Activated T-helper 17 cell treated with anti-CD3 and anti-CD28 coated beads, Interleukin-2, amount 50 U/mL, for 72 hours (primary cell): ENCODE measurements at regions not wholly inside any gene's neighbourhood (a gene's known extent, or its start where the extent isn't known, plus 50 kb on each side); places are given as distances from the start of the nearest gene placed in this dataset.

ENCODE experiments used
- ATAC-seq: fragments of 150-1000 bp; cut with Tn5 transposase; replicated peaks from 2 replicates; pipeline ENCODE4 v1.10.0; 2021; ENCODE audit warnings: mild to moderate bottlenecking, moderate library complexity
- H3K27ac Mint-ChIP-seq: one replicate; pipeline ENCODE4 v1.8.0; 2022; ENCODE audit warnings: mixed read lengths
- H3K27me3 Mint-ChIP-seq: one replicate; pipeline ENCODE4 v1.8.0; 2022; ENCODE audit warnings: mixed read lengths
- H3K36me3 Mint-ChIP-seq: one replicate; pipeline ENCODE4 v1.8.0; 2022; ENCODE audit warnings: low read depth, mild to moderate bottlenecking, mixed read lengths
- H3K4me1 Mint-ChIP-seq: one replicate; pipeline ENCODE4 v1.8.0; 2022; ENCODE audit warnings: mixed read lengths
- H3K4me3 Mint-ChIP-seq: one replicate; pipeline ENCODE4 v1.8.0; 2022; ENCODE audit warnings: mild to moderate bottlenecking, mixed read lengths
- H3K9me3 Mint-ChIP-seq: one replicate; pipeline ENCODE4 v1.8.0; 2022; ENCODE audit warnings: mixed read lengths

DNA sequence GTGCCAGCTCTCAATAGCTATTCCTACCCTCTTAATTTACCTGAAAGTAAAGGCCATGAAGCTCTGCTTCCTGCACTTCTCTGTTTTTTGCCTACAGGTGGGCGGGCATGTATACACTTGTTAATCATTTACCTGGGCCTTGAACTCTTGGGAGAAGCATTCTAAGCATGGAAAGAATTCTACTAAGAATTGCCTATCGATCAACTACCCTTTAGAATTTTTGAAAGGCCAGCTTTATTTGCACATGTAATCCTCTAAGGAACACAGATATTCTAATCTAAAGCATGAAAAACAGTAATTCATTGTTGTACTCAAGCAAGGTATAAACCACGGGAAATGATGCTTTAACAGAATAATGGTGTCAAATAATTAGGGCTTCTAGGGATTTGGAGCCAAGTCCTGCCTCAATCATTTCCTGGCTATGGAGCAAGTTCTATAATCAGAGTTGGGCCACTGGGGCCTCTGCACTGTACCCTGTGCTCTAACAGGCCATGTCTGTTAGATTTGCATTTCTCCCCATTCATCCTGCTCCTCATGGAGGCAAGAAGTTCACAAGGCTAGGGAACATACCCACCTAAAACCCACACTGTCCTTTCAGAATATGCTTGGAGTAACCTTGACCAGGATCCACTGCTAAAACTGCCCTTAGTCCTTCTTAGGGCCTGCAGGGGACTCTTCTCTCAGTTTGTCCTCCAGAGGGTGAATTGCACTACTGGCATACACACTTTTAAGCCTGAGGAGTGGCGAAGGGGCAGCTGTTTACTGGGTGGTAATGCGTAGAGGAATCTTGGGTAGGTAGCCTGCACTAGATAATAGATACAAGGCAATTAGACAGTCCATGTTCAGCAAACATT lies 276.4 kb upstream of the JAG1 start:
- peaks cover 3% of the 10 kb centered on the region for H3K27me3 Mint-ChIP-seq
- H3K9me3 Mint-ChIP-seq: peaks cover 4% of the 10 kb centered on the region
- no peak for ATAC-seq
- no peak overlapping the region for H3K27ac Mint-ChIP-seq
- no peaks in the 10 kb centered on the region for H3K36me3 Mint-ChIP-seq
- H3K4me3 Mint-ChIP-seq: no peak overlapping the region
- no peaks in the 10 kb centered on the region for H3K4me1 Mint-ChIP-seq

DNA sequence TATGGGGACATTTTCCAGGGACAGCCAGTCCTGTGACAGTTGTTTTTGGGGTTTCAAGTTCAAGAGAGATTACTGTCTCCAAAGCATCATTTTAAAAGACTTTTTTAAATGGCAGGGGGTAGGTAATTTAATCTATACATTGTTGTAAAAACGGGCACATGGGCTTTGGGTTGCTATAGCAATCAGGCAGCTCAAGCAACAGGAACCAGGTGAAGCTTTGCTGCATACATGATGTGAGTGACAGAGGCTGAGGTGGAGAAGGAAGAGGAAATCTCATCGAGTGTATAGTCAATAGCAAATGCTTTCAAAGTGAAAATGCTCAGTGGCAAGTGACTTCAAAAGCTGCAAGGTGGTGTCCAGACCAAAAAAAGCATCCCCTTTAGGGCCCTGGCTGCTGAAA lies 277.4 kb upstream of the JAG1 start:
- no peak for ATAC-seq
- Mint-ChIP-seq H3K36me3 (no peaks in the 10 kb centered on the region), H3K4me1 (no peaks in the 10 kb centered on the region), H3K27me3 (peaks cover 3% of the 10 kb centered on the region), H3K9me3 (peaks cover 4% of the 10 kb centered on the region), H3K27ac (no peak overlapping the region), H3K4me3 (no peak overlapping the region)

DNA sequence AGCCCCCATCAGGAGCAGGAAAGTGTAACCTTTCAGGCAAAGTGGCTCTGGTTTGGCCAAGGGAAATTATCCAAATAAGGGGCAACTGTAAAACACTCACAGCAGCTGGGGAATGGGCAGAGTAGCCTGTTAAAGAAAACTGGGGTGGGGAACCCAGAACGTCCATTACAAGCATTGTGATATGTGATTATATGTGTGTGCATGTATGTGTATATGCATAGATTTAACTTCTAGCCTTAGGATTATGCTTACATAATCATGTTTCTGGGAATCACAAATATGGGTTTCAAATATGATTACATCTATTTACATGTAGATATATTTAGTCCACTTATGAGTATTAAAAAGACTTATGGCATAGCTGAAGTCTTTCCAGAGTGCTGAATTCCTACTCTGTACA lies 278.1 kb upstream of the JAG1 start:
- Mint-ChIP-seq H3K27ac (no peak overlapping the region), H3K9me3 (peaks cover 2% of the 10 kb centered on the region), H3K27me3 (peaks cover 1% of the 10 kb centered on the region), H3K4me3 (no peak overlapping the region), H3K36me3 (no peaks in the 10 kb centered on the region), H3K4me1 (no peaks in the 10 kb centered on the region)
- ATAC-seq: no peak

DNA sequence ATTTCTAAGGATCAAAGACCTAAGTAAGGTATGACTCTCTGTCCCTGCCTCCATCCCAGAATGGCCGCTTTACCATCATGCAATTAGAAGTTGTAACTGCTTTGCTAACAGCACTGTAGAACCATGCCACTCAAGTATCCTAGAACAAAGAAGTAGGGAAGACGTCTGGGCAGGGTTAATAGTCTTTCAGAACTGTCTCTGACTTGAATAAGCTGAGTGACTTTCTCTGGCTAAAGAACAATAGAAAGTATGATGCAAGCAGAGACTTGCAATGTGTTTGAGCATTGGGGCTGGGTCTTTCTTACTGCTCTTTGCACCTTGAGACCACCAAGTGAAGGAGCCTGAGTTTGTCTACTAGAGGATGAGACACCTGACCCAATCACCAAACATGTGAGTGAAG lies 279.6 kb upstream of the JAG1 start:
- Mint-ChIP-seq H3K4me1 (no peaks in the 10 kb centered on the region), H3K27me3 (no peaks in the 10 kb centered on the region), H3K4me3 (no peak overlapping the region), H3K36me3 (no peaks in the 10 kb centered on the region), H3K27ac (no peak overlapping the region), H3K9me3 (no peaks in the 10 kb centered on the region)
- no peak for ATAC-seq

DNA sequence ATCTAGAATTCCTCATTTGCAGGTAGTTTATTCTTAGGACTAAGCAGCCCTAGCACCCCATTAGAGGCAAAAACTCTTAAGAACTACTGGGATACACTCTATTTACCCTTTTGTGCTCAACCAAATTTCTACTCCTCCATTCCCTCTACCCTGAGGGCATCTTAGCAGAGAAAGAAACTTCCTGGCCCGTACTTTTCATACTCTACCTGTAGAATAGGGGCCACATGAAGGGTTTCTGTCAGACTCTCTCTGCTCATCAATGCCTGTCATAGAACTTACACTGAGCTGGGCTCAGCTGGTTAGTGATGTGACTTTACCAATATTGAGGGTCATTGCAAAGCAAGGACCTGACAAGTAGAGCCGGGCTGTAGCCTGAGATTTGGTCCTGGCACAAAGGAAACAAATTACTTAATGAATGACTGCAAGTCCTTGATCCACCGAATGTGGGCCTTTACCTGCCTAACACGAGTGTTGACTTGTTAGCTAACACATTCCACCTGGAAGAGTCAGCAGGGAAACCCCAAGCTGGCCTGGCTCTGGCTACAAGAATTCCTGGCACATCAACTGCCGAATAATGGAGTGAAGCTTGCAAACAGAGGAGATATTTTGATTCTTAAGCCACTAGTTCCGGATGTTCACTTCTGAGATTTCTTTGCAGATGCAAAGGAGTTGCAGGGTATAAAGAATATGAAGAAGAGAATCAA lies 280.5 kb upstream of the JAG1 start:
- H3K27ac Mint-ChIP-seq: no peak overlapping the region
- H3K4me3 Mint-ChIP-seq: no peak overlapping the region
- no peak for ATAC-seq
- no peaks in the 10 kb centered on the region for H3K4me1 Mint-ChIP-seq
- no peaks in the 10 kb centered on the region for H3K36me3 Mint-ChIP-seq
- H3K9me3 Mint-ChIP-seq: no peaks in the 10 kb centered on the region
- H3K27me3 Mint-ChIP-seq: no peaks in the 10 kb centered on the region

DNA sequence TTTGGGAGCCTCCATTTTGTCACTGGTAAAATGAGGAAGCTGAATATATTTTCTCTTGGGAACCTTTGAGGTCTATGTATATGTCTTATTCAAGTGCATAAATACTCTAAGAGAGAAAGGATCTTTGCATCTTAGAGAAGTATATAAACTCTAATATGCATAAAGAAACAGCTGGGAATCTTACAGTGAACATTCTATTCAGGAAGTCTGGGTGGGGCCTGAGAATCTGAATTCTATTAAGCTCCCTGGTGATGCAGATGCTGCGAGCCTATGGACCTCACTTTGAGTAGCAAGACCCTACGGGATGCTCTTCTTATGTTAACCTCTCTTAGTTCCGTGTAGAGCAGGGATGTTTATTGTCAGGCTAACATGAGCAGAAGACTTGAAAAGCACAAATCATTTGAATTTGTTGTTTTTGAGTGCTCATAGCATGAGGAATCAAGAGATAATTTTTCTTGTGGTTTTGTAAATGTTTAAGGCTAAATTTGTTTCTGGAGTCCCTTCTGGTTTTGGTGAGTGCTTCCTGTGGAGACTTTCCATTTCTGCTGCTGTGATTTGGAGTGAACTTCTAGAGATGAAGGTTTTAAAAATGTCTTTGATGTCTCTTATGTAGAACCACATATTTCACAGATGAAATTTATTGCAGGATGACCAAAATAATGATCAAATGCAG lies 281.2 kb upstream of the JAG1 start:
- Mint-ChIP-seq H3K27me3 (no peaks in the 10 kb centered on the region), H3K9me3 (no peaks in the 10 kb centered on the region), H3K27ac (no peak overlapping the region), H3K4me1 (no peaks in the 10 kb centered on the region), H3K36me3 (no peaks in the 10 kb centered on the region), H3K4me3 (no peak overlapping the region)
- no peak for ATAC-seq

DNA sequence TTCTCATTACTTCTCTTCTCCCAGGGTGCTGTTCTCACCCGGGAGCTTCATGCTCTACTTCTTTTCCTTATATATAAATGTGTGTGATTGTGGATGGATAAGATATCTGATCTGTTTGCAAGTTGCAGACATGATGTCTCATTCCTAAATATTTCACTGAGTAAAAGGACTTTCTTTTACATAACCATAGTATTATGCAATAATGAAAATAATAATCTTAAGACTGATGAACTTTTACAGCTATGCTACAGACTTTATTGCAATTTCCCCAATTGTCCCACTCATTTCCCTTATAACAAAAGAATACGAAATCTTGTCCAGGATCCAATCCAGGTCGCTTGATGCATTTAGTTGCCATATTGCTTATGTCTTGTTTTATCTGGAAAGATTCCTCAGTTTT lies 284.5 kb upstream of the JAG1 start:
- H3K27me3 Mint-ChIP-seq: no peaks in the 10 kb centered on the region
- H3K27ac Mint-ChIP-seq: no peak overlapping the region
- H3K4me1 Mint-ChIP-seq: no peaks in the 10 kb centered on the region
- H3K9me3 Mint-ChIP-seq: no peaks in the 10 kb centered on the region
- ATAC-seq: no peak
- no peaks in the 10 kb centered on the region for H3K36me3 Mint-ChIP-seq
- no peak overlapping the region for H3K4me3 Mint-ChIP-seq

DNA sequence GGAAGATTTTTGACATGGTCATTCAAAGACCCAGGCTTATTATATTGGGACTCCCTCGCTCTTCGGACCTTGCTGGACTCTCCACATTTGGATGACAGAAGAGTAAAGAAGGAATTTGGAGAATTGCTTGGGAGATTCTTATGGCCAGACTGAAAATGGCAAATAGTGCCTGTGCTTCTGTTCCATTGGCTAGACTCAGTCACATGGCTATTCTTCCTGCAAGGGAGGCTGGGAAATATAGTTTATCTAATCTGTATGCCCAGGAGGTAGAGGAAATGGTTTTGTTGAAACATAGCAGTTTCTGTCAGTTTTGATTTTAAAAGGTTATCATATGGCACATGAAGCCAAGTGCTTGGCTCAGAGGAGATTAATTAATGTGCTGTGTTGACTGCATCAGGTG lies 286.6 kb upstream of the JAG1 start:
- Mint-ChIP-seq H3K4me3 (no peak overlapping the region), H3K4me1 (no peaks in the 10 kb centered on the region), H3K36me3 (no peaks in the 10 kb centered on the region), H3K9me3 (no peaks in the 10 kb centered on the region), H3K27me3 (no peaks in the 10 kb centered on the region), H3K27ac (no peak overlapping the region)
- ATAC-seq: no peak

DNA sequence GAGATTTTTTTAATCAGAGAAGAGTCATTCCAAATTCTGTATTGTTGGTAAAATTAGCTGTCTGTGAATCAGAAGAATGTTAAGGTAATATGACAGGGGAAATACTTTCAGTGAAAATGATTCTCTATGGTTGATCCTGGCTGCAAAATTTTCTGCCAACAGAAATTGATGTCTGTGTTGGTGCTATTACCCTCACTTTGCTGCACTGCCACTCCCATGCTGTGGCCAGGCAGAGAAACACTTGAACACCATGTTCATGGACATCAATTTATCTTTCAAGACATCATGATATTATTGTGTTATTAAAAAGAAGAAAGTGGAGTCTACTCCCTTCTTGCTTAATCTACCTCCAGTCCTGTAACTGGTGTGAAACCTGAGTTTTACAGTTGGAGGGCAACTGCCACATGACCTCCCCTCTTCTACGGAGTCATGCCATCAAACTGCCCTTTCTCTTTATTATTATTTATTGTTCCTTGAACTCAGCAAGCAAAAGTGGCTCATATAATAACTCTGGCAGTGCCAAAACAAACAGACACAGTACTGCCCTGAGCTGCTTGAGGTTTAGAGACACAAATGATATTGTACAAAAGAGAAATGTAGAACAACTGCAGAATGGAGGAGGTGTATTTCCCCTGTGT lies 288.0 kb upstream of the JAG1 start:
- H3K36me3 Mint-ChIP-seq: no peaks in the 10 kb centered on the region

DNA sequence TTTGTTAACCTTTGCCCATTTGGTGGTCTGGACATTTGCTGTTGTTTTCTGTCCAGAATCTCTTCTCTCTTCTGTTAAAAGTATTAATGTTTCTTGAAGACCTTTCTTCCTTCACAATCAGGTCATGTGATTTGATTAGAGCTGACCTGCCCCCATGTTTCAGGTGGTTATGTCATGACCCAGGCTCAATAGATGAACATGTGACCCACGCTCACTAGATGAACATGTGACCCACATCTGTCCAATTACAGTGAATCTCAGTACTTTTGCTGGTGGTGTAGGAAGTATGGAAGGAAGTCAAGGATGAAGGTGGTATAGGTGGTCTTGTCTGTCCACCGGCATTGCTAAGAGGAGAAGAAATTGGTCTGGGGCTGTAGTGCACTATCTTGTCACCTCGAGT lies 289.1 kb upstream of the JAG1 start:
- Mint-ChIP-seq H3K4me1 (no peaks in the 10 kb centered on the region), H3K27me3 (no peaks in the 10 kb centered on the region), H3K9me3 (peaks cover 11% of the 10 kb centered on the region), H3K36me3 (no peaks in the 10 kb centered on the region), H3K4me3 (no peak overlapping the region), H3K27ac (no peak overlapping the region)
- no peak for ATAC-seq

More for the DNA sequence above, 288.0 kb upstream of the JAG1 start:
- Mint-ChIP-seq H3K4me1 (no peaks in the 10 kb centered on the region), H3K27me3 (no peaks in the 10 kb centered on the region), H3K4me3 (no peak overlapping the region), H3K9me3 (peaks cover 3% of the 10 kb centered on the region), H3K27ac (no peak overlapping the region)
- no peak for ATAC-seq

DNA sequence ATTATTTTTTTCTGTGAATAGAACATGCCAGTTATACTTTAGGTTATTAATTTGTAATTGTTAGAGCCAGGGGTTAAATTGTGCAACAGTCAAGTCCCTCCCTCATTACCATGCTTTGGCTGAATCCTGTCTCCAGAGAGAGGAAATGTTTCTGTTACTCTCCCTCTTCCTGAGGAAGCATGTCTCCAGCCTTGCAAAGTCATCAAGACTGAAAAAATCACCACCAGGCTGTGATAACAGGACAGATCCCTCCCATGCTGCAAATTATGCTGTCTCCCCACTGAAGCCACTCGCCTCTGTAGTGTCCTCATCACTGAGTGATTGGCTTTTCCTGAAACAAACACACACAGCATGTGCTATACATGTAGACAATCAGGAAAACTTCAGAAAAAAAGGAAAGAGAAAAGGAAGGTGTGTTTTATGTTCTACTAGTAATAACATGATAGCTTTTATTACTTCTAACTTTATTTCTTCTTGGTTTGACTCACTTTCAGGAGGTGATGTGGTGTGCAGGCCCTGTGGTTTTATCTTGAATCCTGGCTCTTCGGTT lies 290.0 kb upstream of the JAG1 start:
- Mint-ChIP-seq H3K36me3 (no peaks in the 10 kb centered on the region), H3K4me1 (no peaks in the 10 kb centered on the region), H3K27ac (no peak overlapping the region), H3K4me3 (no peak overlapping the region), H3K27me3 (no peaks in the 10 kb centered on the region), H3K9me3 (peaks cover 13% of the 10 kb centered on the region)
- no peak for ATAC-seq

DNA sequence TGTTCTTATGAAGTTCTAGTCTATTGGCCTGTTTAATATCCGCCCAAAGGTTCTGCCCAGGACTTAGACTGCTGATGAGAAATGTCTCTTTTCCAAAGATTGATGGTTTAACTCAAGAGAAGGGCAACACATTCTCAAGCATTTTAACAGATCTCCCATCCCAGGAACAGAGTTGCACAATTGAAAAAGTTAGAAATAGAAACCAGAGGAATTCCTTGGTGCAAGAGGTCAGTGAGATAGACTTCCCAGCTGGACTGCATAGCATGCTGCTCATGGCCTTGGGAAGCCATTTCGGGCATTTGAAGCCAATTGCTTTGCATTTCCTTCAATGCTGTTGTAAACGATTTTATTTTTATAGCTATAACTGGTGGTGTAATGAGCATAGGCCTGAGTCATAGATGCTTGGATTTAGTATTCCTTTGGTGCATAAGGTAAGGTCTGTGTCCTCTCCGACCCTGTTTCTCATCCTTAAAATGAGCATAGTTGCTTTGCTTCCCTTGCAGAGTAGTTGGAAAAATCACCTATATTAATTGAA lies 292.2 kb upstream of the JAG1 start:
- Mint-ChIP-seq H3K27me3 (no peaks in the 10 kb centered on the region), H3K4me3 (no peak overlapping the region), H3K36me3 (no peaks in the 10 kb centered on the region), H3K9me3 (peaks cover 13% of the 10 kb centered on the region), H3K4me1 (no peaks in the 10 kb centered on the region), H3K27ac (no peak overlapping the region)
- ATAC-seq: no peak

DNA sequence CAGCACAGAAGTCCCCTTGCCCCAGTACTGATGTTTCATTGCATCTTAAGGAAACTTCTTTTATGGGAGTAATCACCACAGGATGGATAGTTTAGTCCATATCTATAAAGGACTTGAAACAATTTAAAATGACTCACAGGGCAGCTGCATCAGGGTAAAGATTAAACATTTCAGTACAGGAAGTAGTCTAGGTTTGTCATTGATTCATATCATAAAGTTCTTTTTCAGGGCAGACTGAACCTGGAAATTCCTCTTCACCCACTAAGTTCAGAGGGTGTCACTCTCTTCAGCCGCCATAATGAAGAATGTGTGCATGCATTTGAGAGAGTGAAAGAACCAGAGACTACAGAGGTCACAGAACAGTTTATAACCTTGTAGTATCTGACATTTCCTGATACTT lies 296.3 kb upstream of the JAG1 start:
- Mint-ChIP-seq H3K4me3 (no peak overlapping the region), H3K4me1 (no peaks in the 10 kb centered on the region), H3K36me3 (no peaks in the 10 kb centered on the region), H3K27ac (no peak overlapping the region), H3K9me3 (peaks cover 13% of the 10 kb centered on the region), H3K27me3 (no peaks in the 10 kb centered on the region)
- ATAC-seq: no peak

DNA sequence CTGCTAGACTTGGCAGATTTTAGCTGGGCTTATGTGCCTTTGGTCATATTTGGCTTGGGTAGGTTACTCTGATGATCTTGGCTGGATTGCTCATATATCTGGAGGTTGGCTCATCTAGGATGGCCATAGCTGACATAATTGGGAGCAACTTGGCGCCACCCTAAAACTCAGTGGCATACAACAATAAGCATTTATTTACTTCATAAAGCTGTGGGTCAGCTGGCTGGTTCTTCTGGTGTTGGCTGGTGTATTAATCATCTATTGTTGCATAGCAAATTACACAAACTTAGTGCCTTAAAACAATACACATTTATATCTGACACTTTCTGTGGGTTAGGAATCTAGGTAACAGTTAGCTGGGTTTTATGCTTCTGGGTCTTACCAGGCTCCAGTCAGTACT lies 297.3 kb upstream of the JAG1 start:
- H3K27me3 Mint-ChIP-seq: no peaks in the 10 kb centered on the region
- ATAC-seq: no peak
- H3K27ac Mint-ChIP-seq: no peak overlapping the region
- no peaks in the 10 kb centered on the region for H3K4me1 Mint-ChIP-seq
- no peak overlapping the region for H3K4me3 Mint-ChIP-seq
- no peaks in the 10 kb centered on the region for H3K36me3 Mint-ChIP-seq
- peaks cover 10% of the 10 kb centered on the region for H3K9me3 Mint-ChIP-seq
